GM21723 (cell line): ENCODE measurements at regions not wholly inside any gene's neighbourhood (a gene's known extent, or its start where the extent isn't known, plus 50 kb on each side); places are given as distances from the start of the nearest gene placed in this dataset.
"Not testable (repeated sequence)": the region's sequence is repeated elsewhere in the genome, so short reads cannot be mapped to it uniquely, and the experiment has no call there.

ENCODE experiments used
- ATAC-seq: cut with Tn5 transposase; IDR thresholded peaks from one replicate; pipeline ENCODE4 v1.9.1; 2021; ENCODE audit warnings: mild to moderate bottlenecking, moderate library complexity; ENCODE audit not compliant: unreplicated experiment

DNA sequence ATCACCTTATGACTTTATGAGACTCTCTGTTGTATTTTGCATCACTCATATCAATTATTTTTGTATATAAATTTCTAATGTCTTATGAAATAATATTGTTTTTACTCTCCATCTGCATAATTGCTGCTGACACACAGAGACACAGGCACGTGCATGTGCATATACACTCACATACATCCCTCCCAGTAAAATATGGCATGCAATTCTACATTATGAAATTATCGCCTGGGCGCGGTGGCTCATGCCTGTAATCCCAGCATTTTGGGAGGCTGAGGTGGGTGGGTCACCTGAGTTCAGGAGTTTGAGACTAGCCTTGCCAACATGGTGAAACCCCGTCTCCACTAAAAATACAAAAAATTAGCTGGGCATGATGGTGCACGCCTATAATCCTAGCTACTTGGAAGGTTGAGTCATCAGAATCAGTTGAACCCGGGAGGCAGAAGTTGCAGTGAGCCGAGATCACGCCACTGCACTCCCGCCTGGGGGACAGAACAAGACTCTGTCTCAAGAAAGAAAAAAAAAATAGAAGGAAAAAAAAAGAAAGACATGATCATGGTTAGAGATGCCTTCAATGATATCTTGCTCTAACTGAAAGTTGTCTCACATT, 96.7 kb upstream of the LUZP2 start:
- ATAC-seq: no peak

DNA sequence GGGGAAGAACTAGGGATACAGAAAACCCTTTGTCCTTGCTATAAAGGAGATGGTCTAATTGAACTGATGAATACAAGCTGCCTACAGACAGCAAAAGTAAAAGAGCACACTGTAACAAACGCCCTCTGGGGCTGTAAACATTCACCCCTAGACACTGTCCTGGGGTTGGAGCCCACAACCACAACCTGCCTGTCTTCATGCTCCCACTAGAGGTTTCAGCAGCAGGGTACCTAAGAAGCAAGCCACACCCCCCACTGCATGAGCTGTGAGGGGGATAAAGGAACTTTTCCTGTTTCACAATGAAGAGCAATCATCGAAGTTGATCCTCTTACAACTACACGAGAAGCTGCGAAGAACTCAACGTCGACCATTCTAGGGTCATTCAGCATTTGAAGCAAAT, 90.5 kb upstream of the LUZP2 start:
- ATAC-seq: no peak

- no peak for ATAC-seq
These were observed 89.9 kb upstream of the LUZP2 start for GRCh38 chr11:24406980-24407379.

- no peak for ATAC-seq
These were observed 89.1 kb upstream of the LUZP2 start for GRCh38 chr11:24407733-24408132.

DNA sequence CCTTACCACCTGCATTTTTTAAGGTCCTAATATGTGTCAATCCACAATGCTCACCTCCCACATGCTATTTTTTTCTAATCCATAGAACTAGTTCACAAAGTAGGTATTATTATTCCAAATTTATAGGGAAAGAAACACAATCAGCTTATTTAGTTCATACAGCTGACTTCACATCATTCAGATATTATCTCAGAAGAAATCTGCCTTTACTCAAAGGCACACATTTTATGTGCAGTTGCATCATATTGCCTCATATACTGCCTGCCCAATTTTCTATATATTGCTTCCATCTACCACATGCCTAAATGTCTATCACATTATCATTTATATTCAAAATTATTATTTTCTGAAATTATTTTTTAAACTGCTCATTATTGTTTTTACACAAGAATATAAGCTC, 88.7 kb upstream of the LUZP2 start:
- no peak for ATAC-seq

DNA sequence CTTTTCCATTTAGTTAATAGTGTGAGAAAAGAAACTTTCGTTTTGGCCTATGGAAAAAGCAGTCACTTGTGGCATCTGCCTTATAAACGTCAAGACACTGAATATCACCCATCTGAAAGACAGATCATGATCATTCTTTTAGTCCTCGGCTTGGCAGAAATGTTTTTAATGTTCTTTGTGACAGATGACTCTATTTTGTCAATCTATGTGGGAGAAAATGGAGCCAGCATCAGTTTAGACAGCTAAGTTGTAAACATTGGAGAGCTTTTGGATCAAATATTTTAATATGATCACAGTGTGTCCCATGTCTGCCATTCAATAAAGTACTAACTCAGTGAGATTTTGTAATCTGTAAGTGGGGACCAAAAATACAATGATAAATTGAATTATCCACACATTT, 85.1 kb upstream of the LUZP2 start:
- ATAC-seq: no peak

- ATAC-seq: no peak
These were observed 84.1 kb upstream of the LUZP2 start for GRCh38 chr11:24412722-24413121.

- ATAC-seq: no peak
These were observed 83.5 kb upstream of the LUZP2 start for GRCh38 chr11:24413391-24413790.

DNA sequence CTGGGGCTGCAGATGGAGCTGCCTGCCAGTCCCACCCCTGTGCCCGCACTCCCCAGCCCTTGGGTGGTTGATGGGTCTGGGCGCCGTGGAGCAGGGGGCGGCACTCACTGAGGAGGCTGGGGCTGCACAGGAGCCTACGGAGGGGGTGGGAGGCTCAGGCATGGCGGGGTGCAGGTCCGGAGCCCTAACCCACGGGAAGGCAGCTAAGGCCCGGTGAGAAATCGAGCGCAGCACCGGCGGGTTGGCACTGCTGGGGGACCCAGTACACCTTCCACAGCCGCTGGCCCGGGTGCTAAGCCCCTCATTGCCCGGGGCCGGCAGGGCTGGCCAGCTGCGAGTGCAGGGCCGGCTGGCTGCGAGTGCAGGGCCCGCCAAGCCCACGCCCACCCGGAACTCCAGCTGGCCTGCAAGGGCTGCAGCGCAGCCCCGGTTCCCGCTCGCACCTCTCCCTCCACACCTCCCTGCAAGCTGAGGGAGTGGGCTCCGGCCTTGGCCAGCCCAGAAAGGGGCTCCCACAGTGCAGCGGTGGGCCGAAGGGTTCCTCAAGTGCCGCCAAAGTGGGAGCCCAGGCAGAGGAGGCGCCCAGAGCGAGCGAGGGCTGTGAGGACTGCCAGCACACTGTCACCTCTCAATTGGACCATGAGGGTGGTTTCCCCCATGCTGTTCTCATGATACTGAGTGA, 80.8 kb upstream of the LUZP2 start:
- not testable (repeated sequence) for ATAC-seq

DNA sequence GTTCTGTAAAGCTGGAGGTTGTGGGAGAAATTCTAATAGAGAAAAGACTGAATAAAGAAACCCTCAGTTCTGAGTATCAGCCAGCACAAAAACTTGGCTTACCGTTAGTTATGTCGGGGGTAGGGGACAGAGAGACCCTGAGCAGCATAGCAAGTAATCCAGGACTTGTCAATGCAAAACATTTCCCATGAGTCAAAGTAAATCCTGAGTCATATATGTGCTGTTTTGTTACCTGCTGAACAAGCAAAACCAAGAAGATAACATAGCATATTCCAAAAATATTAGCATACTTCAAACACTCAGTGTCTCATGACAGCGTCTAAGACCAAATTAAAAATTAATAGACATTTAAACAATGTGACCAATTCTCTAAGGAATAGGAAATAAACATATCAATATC, 75.1 kb upstream of the LUZP2 start:
- ATAC-seq: no peak

GRCh38 chr11:24422376-24422775, 74.5 kb upstream of the LUZP2 start:
- ATAC-seq: no peak

DNA sequence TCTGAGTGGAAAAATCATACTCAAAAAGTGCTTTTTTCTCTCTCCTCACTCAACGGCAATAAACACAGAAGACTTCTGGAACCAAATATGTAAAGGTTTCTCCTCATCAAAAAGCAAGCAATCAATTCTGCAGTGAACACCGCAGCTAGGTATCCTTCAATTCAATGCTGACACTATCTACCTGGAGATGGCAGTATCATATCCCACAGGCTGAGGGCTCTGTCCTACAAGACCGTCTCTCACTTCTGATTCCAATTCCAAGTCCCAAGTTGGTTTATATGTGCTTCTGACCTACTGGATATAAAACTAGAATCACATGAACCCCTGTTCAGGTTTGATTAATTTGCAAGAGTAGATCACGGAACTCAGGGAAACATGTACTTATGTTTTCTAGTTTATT, 59.7 kb upstream of the LUZP2 start:
- ATAC-seq: no peak
